ENCODE measurements at regions not wholly inside any gene's neighbourhood (a gene's known extent, or its start where the extent isn't known, plus 50 kb on each side); places are given as distances from the start of the nearest gene placed in this dataset.

DNA sequence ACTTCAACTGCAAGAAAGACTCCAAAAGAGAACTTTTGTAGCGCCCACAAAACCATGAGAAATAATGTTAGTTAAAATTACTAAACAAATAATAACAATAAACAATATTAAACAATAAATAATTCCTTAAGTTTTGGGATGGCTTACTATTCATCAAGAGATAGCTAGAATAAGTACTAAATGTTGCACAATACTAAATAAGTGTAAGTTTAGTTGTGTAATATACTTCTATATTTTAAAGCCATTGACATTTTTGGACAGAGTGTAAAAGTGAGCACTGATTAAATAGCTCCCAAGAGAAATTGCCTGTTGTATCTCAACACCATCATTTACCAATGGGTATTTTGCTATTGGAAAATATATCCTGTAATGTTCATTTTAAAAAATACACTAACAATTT lies 166.7 kb downstream of the ALG10 start:
- no peak for DNase-seq (ENCODE audit: low spot score)
- no peak for ATAC-seq (ENCODE audit: low FRiP score)
- TF ChIP-seq, protein P1, sequence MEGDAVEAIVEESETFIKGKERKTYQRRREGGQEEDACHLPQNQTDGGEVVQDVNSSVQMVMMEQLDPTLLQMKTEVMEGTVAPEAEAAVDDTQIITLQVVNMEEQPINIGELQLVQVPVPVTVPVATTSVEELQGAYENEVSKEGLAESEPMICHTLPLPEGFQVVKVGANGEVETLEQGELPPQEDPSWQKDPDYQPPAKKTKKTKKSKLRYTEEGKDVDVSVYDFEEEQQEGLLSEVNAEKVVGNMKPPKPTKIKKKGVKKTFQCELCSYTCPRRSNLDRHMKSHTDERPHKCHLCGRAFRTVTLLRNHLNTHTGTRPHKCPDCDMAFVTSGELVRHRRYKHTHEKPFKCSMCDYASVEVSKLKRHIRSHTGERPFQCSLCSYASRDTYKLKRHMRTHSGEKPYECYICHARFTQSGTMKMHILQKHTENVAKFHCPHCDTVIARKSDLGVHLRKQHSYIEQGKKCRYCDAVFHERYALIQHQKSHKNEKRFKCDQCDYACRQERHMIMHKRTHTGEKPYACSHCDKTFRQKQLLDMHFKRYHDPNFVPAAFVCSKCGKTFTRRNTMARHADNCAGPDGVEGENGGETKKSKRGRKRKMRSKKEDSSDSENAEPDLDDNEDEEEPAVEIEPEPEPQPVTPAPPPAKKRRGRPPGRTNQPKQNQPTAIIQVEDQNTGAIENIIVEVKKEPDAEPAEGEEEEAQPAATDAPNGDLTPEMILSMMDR (IDR thresholded peaks at IDR 0.05) = no peak

DNA sequence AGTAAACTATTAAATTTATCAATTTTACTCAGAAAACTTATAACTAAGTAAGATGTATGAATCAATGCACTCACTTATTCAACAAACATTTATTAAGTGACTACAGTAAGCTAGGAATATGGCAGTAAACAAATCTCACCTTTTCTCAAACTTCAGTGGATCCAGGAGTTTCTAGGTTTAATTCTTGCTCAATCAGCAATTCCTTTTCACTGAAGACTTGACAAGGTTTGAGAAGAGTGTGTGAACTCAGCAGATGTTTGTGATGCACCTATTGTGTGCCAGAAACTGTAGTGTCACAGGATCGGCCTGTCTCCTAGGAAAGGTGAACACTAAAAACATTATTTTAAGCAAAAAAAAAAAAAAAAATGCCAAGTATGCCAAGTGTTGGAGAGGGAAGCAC lies 167.8 kb downstream of the ALG10 start:
- DNase-seq (ENCODE audit: low spot score) (no peak), ATAC-seq (ENCODE audit: low FRiP score) (no peak)
- TF ChIP-seq, protein P1 (IDR thresholded peaks at IDR 0.05) = no peak

DNA sequence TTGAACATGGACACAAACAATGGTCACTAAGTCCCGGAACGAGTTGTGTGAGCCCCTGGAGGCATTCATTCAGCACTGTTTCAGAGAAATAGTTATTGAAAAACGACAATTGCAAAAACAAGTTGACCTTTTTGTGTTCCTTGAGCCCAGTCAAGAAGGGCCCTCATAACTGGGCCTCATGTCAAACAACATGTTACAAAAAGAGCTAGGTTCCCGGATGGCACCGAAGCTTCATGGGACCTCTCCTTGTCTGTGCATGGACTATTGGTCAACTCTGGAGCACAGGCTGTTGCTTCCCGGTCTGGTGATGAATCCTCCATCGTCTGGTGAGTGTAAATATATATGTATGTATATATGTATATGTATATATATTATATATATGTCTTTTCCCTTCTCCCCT lies 176.6 kb downstream of the ALG10 start:
- ATAC-seq (ENCODE audit: low FRiP score) (no peak), DNase-seq (ENCODE audit: low spot score) (no peak)
- TF ChIP-seq, protein P1 (IDR thresholded peaks at IDR 0.05) = no peak

DNA sequence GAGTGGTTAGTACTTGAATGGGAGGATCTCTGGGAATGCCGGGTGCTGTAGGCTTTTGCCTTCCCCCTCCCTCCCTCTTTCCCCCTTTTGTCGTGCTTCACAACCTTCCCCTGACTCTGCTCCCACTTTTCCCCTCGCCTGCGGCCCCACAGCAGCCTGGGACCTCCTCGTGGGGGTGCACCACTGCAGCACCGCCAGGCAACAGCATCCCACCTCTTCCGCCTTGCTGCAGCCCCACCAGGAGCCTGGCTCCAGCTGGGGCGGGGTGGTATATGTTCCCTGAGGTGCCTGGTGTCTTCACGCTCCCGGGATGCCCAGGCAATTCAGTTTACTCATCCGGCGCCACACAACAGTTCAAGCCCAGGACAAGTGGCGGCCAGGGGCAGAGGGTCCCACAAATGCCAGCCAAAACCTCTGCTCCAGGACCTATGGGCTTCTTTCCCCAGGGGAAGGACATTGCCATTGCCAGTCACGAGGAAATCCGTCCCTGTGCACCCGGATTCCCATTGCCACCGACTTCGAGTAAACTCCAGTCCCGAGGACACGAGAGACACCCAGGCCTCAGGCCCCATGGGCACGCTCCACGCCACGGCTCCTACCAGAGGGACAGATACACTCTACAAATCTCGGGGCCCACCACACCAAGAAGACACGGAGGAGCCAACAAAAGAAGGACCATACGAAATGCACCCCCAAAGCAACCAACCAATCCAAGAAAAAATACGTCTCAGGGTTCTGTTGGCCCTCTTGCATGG lies 181.7 kb downstream of the ALG10 start:
- ATAC-seq (ENCODE audit: low FRiP score) (no peak), DNase-seq (ENCODE audit: low spot score) (no peak)
- TF ChIP-seq, protein P1 (IDR thresholded peaks at IDR 0.05) = no peak

DNA sequence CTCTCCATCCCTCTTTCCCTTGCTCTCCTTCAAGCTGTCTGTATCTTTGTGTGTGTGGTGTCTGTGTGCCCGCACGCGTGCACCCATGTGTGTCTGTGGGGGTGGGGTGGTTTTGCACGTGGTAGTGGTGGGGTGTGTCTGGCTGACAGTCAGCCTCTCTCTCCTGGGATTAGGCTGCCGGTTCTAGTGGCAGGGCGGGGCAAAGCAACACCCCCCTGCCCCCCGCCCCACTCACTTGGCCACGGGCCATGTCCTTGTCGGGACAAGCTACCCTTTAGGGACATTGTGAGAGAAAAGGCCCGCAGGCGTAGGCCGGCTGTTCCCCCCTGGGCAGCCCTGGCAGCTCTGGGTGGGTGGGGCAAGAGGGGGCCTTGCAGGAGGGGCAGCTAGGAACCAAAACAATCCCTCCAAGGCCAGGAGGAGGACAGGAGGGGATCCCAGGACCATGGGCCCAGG lies 182.6 kb downstream of the ALG10 start:
- DNase-seq (ENCODE audit: low spot score) = no peak
- no peak for ATAC-seq (ENCODE audit: low FRiP score)
- TF ChIP-seq, protein P1 (IDR thresholded peaks at IDR 0.05) = no peak

DNA sequence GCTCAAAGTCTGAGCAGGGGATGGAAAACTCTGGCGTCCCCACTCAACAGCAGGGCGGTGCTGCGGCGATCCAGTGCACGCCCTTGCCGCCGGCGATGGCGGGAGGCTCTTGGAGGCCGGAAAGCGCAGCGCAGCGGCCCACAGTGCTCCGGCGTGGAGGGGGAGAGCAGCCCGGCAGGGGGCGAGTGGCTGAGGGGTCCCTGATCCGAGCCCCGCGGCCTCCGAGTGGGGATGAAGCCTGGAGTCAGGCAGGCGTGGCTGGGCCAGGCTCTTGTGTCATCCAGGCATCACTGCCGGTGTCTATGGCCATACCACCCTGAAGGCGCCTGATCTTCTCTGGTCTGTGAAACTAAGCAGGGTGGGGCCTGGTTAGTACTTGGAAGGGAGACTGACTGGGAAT lies 183.1 kb downstream of the ALG10 start:
- ATAC-seq (ENCODE audit: low FRiP score) = no peak
- TF ChIP-seq, protein P1 (IDR thresholded peaks at IDR 0.05) = no peak
- DNase-seq (ENCODE audit: low spot score) = no peak
